ENCODE measurements at regions not wholly inside any gene's neighbourhood (a gene's known extent, or its start where the extent isn't known, plus 50 kb on each side); places are given as distances from the start of the nearest gene placed in this dataset.

DNA sequence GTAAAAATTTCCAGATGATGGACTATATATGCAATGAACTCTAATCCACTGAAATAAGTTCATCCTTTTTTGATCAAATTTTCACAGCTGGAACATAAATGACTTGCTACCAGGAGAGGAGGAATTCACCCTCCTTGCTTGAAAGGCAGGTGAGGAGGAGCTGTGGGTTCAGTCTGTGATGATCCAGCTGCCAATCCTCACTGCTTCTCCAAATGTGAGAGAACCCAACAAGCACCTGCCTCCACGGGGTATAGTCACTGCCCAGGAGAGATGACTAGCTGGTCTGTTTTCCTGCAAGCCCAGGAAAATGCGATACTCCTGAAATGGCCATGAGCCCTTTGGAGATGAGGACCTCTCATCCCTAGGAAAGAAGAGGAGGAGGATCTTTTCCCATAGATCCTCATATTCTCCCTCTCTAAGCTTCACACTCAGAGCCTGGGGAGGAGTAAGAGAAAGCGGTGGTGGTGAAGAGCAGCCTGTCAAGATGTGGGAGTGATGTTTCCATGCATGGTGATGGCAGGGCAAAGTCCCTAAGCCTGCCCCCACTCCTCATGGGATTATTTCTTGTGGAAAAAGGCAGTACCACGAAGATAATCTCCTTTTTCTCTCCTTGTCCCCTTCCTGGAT is 77.9 kb upstream of the USP47 start:
- TF ChIP-seq, protein P1, sequence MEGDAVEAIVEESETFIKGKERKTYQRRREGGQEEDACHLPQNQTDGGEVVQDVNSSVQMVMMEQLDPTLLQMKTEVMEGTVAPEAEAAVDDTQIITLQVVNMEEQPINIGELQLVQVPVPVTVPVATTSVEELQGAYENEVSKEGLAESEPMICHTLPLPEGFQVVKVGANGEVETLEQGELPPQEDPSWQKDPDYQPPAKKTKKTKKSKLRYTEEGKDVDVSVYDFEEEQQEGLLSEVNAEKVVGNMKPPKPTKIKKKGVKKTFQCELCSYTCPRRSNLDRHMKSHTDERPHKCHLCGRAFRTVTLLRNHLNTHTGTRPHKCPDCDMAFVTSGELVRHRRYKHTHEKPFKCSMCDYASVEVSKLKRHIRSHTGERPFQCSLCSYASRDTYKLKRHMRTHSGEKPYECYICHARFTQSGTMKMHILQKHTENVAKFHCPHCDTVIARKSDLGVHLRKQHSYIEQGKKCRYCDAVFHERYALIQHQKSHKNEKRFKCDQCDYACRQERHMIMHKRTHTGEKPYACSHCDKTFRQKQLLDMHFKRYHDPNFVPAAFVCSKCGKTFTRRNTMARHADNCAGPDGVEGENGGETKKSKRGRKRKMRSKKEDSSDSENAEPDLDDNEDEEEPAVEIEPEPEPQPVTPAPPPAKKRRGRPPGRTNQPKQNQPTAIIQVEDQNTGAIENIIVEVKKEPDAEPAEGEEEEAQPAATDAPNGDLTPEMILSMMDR (IDR thresholded peaks at IDR 0.05), result no peak
- no peak for TF ChIP-seq POLR2A (IDR thresholded peaks at IDR 0.05)

All from esophagus squamous epithelium (tissue), 4 donors.